Pancreas (tissue), 10 donors: ENCODE measurements at regions not wholly inside any gene's neighbourhood (a gene's known extent, or its start where the extent isn't known, plus 50 kb on each side); places are given as distances from the start of the nearest gene placed in this dataset.
A peak's percentile ranks its signal among the peaks of the same experiment; 100 is the strongest.
"Not testable (repeated sequence)": the region's sequence is repeated elsewhere in the genome, so short reads cannot be mapped to it uniquely, and the experiment has no call there.

Source experiments
- ATAC-seq, 4 donors: fragments of 200-7000 bp; cut with Tn5 transposase; one replicate each; pipeline versions ENCODE4 v1.8.0 to v1.9.1; 2020; ENCODE audit warnings: mild to moderate bottlenecking in 4 of 4, moderate library complexity in 4 of 4
- DNase-seq, 6 donors: peaks; one replicate each; pipeline ENCODE4 v3.0.0-alpha.2; 2020
- FAIRE-seq: peaks from 2 replicates; lab custom pipeline; 2012; peaks lifted over from hg19 to GRCh38; lab: Jason Lieb, UNC
- H3K27ac ChIP-seq, 4 donors: fragments of 200-600 bp; sonication (generic); 1 replicate in 3 of 4; 2 replicates in 1 of 4; pipeline versions ENCODE4 v1.5.0 to v1.8.0; 2020
- H3K27me3 ChIP-seq, 4 donors: fragments of 200-600 bp; one replicate each; pipeline ENCODE4 v1.8.0; 2021
- H3K36me3 ChIP-seq, 3 donors: fragments of 200-600 bp; sonication (generic) in 1 of 3; one replicate each; pipeline versions ENCODE4 v1.5.0 to v1.8.0; 2020 to 2021
- H3K4me1 ChIP-seq, 3 donors: fragments of 200-600 bp; one replicate each; pipeline ENCODE4 v1.8.0; 2021
- H3K4me3 ChIP-seq, 4 donors: fragments of 200-600 bp; sonication (generic) in 2 of 4; one replicate each; pipeline versions ENCODE4 v1.5.0 to v1.8.0; 2020 to 2021
- H3K9me3 ChIP-seq, 4 donors: fragments of 200-600 bp; one replicate each; pipeline ENCODE4 v1.8.0; 2021
- WGBS, 2 donors: extraction: QIAGEN DNeasy Blood & Tissue Kit; methylation state at CpG; one replicate each; pipeline ENCODE4 v1.1.7; 2013; 5-methylcytosine and 5-hydroxymethylcytosine counted together
- intact Hi-C, 3 donors: fragments of 100-400 bp; cut with DNase I; formaldehyde crosslinking; loops; one replicate each; pipeline versions ENCODE4 v1.11.1 to v1.14.2; 2022
- TF ChIP-seq, protein P1 (sequence below), 4 donors: fragments of 200-600 bp; sonication (generic) in 3 of 4; IDR thresholded peaks; one replicate each; pipeline versions ENCODE4 v1.5.0 to v1.8.0; 2021; ENCODE audit warnings: antibody characterized with exemption in 4 of 4
- donor health status: healthy with polysubstance abuse.
- donor health status: DM: no; HTN: no; CAD: no; lungs with moderate emphysema.
- donor health status: DM: no; HTN: no; CAD: no.
- donor health status: control.
- donor health status: control.
- donor health status: Bipolar disorder and iron deficiency.
- donor health status: DM: yes; HTN: yes; CAD: no.
- donor health status: DM: no; HTN: no; CAD: no.
- donor health status: DM: no; HTN: no; CAD: no.
- donor health status: DM: yes; HTN: yes; CAD: no.

- TF ChIP-seq, protein P1, sequence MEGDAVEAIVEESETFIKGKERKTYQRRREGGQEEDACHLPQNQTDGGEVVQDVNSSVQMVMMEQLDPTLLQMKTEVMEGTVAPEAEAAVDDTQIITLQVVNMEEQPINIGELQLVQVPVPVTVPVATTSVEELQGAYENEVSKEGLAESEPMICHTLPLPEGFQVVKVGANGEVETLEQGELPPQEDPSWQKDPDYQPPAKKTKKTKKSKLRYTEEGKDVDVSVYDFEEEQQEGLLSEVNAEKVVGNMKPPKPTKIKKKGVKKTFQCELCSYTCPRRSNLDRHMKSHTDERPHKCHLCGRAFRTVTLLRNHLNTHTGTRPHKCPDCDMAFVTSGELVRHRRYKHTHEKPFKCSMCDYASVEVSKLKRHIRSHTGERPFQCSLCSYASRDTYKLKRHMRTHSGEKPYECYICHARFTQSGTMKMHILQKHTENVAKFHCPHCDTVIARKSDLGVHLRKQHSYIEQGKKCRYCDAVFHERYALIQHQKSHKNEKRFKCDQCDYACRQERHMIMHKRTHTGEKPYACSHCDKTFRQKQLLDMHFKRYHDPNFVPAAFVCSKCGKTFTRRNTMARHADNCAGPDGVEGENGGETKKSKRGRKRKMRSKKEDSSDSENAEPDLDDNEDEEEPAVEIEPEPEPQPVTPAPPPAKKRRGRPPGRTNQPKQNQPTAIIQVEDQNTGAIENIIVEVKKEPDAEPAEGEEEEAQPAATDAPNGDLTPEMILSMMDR (IDR thresholded peaks at IDR 0.05): no peak
- no peak overlapping the region for H3K4me3 ChIP-seq
- no peak overlapping the region for H3K27ac ChIP-seq
- H3K27me3 ChIP-seq: no peaks in the 10 kb centered on the region
- ATAC-seq (no peak), FAIRE-seq (no peak), DNase-seq (no peak)
- intact Hi-C loops: no loop called here
- no peaks in the 10 kb centered on the region for H3K9me3 ChIP-seq
- no peaks in the 10 kb centered on the region for H3K36me3 ChIP-seq
- no peaks in the 10 kb centered on the region for H3K4me1 ChIP-seq
- WGBS, 2 donors: 75 to 83% methylated on average over 6 of the region's 6 CpGs
Observed at GRCh38 chr7:53491051-53491450, 455.6 kb downstream of the POM121L12 start.

DNA sequence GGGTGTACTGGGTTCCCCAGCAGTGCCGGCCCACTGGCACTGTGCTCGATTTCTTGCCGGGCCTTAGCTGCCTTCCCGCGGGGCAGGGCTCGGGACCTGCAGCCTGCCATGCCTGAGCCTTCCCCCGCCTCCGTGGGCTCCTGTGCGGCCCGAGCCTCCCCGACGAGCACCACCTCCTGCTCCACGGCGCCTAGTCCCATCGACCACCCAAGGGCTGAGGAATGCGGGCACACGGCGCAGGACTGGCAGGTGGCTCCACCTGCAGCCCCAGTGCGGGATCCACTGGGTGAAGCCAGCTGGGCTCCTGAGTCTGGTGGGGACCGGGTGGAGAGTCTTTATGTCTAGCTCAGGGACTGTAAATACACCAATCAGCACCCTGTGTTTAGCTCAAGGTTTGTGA is 459.7 kb downstream of the POM121L12 start:
- intact Hi-C loops, FAIRE-seq, H3K27me3 ChIP-seq, ATAC-seq, H3K4me3 ChIP-seq, H3K9me3 ChIP-seq, H3K36me3 ChIP-seq, H3K27ac ChIP-seq, H3K4me1 ChIP-seq: not testable (repeated sequence)
- peak in 2 of 6 donors; percentile 9 to 43 for DNase-seq
- WGBS, 2 donors: 83 to 91% methylated on average over 17 to 20 of the region's 20 CpGs

- TF ChIP-seq, protein P1 (IDR thresholded peaks at IDR 0.05): no peak
- H3K9me3 ChIP-seq: peaks cover 0 to 3% (median 0%) of the 10 kb centered on the region in 4 donors
- H3K27me3 ChIP-seq: no peaks in the 10 kb centered on the region
- 41 to 48% methylated on average over 1 of the region's 1 CpG for WGBS, 2 donors
- H3K27ac ChIP-seq: no peak overlapping the region
- no peak overlapping the region for H3K4me3 ChIP-seq
- ATAC-seq (no peak), FAIRE-seq (no peak), DNase-seq (no peak)
- intact Hi-C loops: no loop called here
- no peaks in the 10 kb centered on the region for H3K4me1 ChIP-seq
- H3K36me3 ChIP-seq: no peaks in the 10 kb centered on the region
Observed at GRCh38 chr7:53500076-53500475, 464.6 kb downstream of the POM121L12 start.

DNA sequence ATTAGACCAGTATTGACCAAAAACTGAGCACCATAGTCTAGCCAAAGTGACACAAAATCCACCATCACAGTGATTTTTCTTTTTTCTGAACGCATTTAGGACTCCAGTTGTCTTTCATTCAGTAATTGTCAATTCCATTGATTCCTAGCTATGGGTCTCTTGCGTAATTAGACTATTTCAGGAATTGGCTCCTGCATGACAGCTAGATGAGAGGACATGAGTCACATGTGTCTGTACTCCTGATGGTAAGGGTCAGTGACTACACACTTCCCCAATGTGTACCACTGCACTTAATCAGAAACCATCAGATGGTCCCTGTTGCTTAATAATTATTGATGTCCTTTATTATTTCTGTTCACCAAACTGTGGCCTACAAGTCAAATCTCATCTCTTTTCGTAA is 469.5 kb downstream of the POM121L12 start:
- FAIRE-seq (no peak), ATAC-seq (no peak), DNase-seq (no peak)
- no peak overlapping the region for H3K4me3 ChIP-seq
- TF ChIP-seq, protein P1 (IDR thresholded peaks at IDR 0.05): no peak
- 62 to 70% methylated on average over 3 of the region's 3 CpGs for WGBS, 2 donors
- intact Hi-C loops: no loop called here
- H3K27me3 ChIP-seq: no peaks in the 10 kb centered on the region
- no peaks in the 10 kb centered on the region for H3K36me3 ChIP-seq
- no peak overlapping the region for H3K27ac ChIP-seq
- no peaks in the 10 kb centered on the region for H3K9me3 ChIP-seq
- no peaks in the 10 kb centered on the region for H3K4me1 ChIP-seq

- Histone ChIP-seq H3K27me3 (no peaks in the 10 kb centered on the region), H3K4me3 (no peak overlapping the region), H3K27ac (no peak overlapping the region), H3K4me1 (no peaks in the 10 kb centered on the region), H3K36me3 (no peaks in the 10 kb centered on the region), H3K9me3 (no peaks in the 10 kb centered on the region)
- no peak for FAIRE-seq
- TF ChIP-seq, protein P1 (IDR thresholded peaks at IDR 0.05): no peak
- intact Hi-C loops: no loop called here
- ATAC-seq: no peak
- DNase-seq: no peak
Observed at GRCh38 chr7:53518319-53518718, 482.9 kb downstream of the POM121L12 start.

GRCh38 chr7:53520841-53521240 is 485.4 kb downstream of the POM121L12 start:
- ATAC-seq: no peak
- TF ChIP-seq, protein P1 (IDR thresholded peaks at IDR 0.05): no peak
- H3K4me3 ChIP-seq: no peak overlapping the region
- DNase-seq: no peak
- FAIRE-seq: no peak
- no peaks in the 10 kb centered on the region for H3K36me3 ChIP-seq
- H3K9me3 ChIP-seq: no peaks in the 10 kb centered on the region
- H3K4me1 ChIP-seq: no peaks in the 10 kb centered on the region
- WGBS, 2 donors: 62 to 74% methylated on average over 5 of the region's 5 CpGs
- H3K27me3 ChIP-seq: no peaks in the 10 kb centered on the region
- intact Hi-C loops: no loop called here
- no peak overlapping the region for H3K27ac ChIP-seq
